ENCODE measurements at regions not wholly inside any gene's neighbourhood (a gene's known extent, or its start where the extent isn't known, plus 50 kb on each side); places are given as distances from the start of the nearest gene placed in this dataset.

GRCh38 chr16:65294165-65294564 is 172.3 kb upstream of the CDH11 start:
- DNase-seq (no peak), ATAC-seq (ENCODE audit: low read depth) (no peak)
- no peaks in the 10 kb centered on the region for H4K20me1 ChIP-seq (ENCODE audit: insufficient read depth, low read length)
- H3K14ac ChIP-seq (replicated peaks; ENCODE audit: low read depth, low read length), result no peak overlapping the region
- dilution Hi-C loops (cut with HindIII; ENCODE audit: low sequenced_read_pairs, unreplicated experiment) (no loop called here), in situ Hi-C loops (cut with MboI; ENCODE audit: low sequenced_read_pairs) (no loop called here), intact Hi-C loops (cut with micrococcal nuclease) (no loop called here)
- no peak overlapping the region for H3K4me3 ChIP-seq (ENCODE audit: insufficient read depth, low read depth, low read length)
- no peak overlapping the region for H3K4ac ChIP-seq (ENCODE audit: low read depth, low read length)
- no peak overlapping the region for H3K27ac ChIP-seq (ENCODE audit: insufficient read depth, low read length)
- BruUV-seq (replicated peaks), result no TSS peak
- peaks cover 2% of the 10 kb centered on the region; the same call in 1 of the 2 replicates for H3K27me3 ChIP-seq (ENCODE audit: control insufficient read depth, insufficient read depth, low read length)
- H4K91ac ChIP-seq (ENCODE audit: insufficient read depth, low read depth, low read length), result no peak overlapping the region
- no peak overlapping the region for H2AK9ac ChIP-seq (replicated peaks; ENCODE audit: low read depth, low read length, poor library complexity)
- no peak overlapping the region for H3K23ac ChIP-seq (ENCODE audit: low read depth, low read length)
- H2BK15ac ChIP-seq (ENCODE audit: low read depth, low read length), result no peak overlapping the region
- H3K9me3 ChIP-seq (ENCODE audit: control insufficient read depth, insufficient read depth, low read length), result no peaks in the 10 kb centered on the region
- no peak overlapping the region for H3K4me2 ChIP-seq (ENCODE audit: low read depth, low read length)
- no peak overlapping the region for H4K8ac ChIP-seq (ENCODE audit: low read depth in 2 of 2, low read length in 2 of 2)
- no peak overlapping the region for H3K9ac ChIP-seq (ENCODE audit: low read depth, low read length)
- H2AFZ ChIP-seq (replicated peaks; ENCODE audit: low read length, poor library complexity), result no peak overlapping the region
- no CpG with 5 or more reads among the region's 3 CpGs for WGBS, 2 experiments (ENCODE audit: extremely low coverage in 2 of 2, insufficient read length in 1 of 2)
- H3K4me1 ChIP-seq (ENCODE audit: control insufficient read depth, insufficient read depth, low read length), result no peaks in the 10 kb centered on the region
- H3K56ac ChIP-seq (ENCODE audit: extremely low read depth, insufficient read depth, low read length), result no peak overlapping the region
- no peak overlapping the region for H2BK5ac ChIP-seq (ENCODE audit: low read depth, low read length, poor library complexity, severe bottlenecking)
- H3K79me1 ChIP-seq (ENCODE audit: low read depth in 1 of 2, low read length in 2 of 2), result no peaks in the 10 kb centered on the region
- H2BK120ac ChIP-seq (ENCODE audit: low read depth, low read length), result no peak overlapping the region
- H2AK5ac ChIP-seq (ENCODE audit: low read depth, low read length), result no peak overlapping the region
- ChIA-PET POLR2A (ENCODE audit: unreplicated experiment) (no interaction called here), CTCF (no interaction called here)
- TF ChIP-seq RFX5 (IDR thresholded peaks at IDR 0.05; ENCODE audit: low read depth, low read length) (no peak), ELK1 (IDR thresholded peaks at IDR 0.05; ENCODE audit: borderline replicate concordance, low read depth, low read length) (no peak), RCOR1 (IDR thresholded peaks at IDR 0.05; ENCODE audit: insufficient replicate concordance, low read length) (no peak), MAZ (IDR thresholded peaks at IDR 0.05; ENCODE audit: borderline replicate concordance, low read depth, low read length) (no peak), NFE2L2 (IDR thresholded peaks at IDR 0.05; ENCODE audit: low read depth, low read length) (no peak), RAD21 (IDR thresholded peaks at IDR 0.05; ENCODE audit: low read length) (no peak), MXI1 (IDR thresholded peaks at IDR 0.05; ENCODE audit: borderline replicate concordance, low read depth, low read length) (no peak), POLR2A (IDR thresholded peaks at IDR 0.05; ENCODE audit: low read depth, low read length) (no peak), MAFK (IDR thresholded peaks at IDR 0.05; ENCODE audit: low read depth, low read length) (no peak), SMC3 (IDR thresholded peaks at IDR 0.05; ENCODE audit: low read depth, low read length) (no peak)
- H2BK20ac ChIP-seq (ENCODE audit: low read depth, low read length), result no peak overlapping the region
- H3K9me1 ChIP-seq (ENCODE audit: insufficient read depth, low read length), result no peaks in the 10 kb centered on the region
- H4K5ac ChIP-seq (ENCODE audit: low read depth, low read length), result no peak overlapping the region
- no peak overlapping the region for H3K18ac ChIP-seq (ENCODE audit: low read depth, low read length)
- no peaks in the 10 kb centered on the region for H3K36me3 ChIP-seq (ENCODE audit: control insufficient read depth, insufficient read depth, low read length)
